Neural progenitor cell (in vitro differentiated cells): ENCODE measurements at regions not wholly inside any gene's neighbourhood (a gene's known extent, or its start where the extent isn't known, plus 50 kb on each side); places are given as distances from the start of the nearest gene placed in this dataset.
"Not testable (repeated sequence)": the region's sequence is repeated elsewhere in the genome, so short reads cannot be mapped to it uniquely, and the experiment has no call there.

ENCODE experiments used
- EZH2 ChIP-seq: fragments of 200-600 bp; sonication (generic); IDR thresholded peaks from 2 replicates; pipeline ENCODE4 v1.6.1; 2017; ENCODE audit warnings: antibody characterized with exemption, mild to moderate bottlenecking, moderate library complexity
- EZH2phosphoT487 ChIP-seq: fragments of 200-600 bp; sonication (generic); IDR thresholded peaks from 2 replicates; pipeline ENCODE4 v1.6.1; 2017; ENCODE audit warnings: antibody characterized with exemption
- TF ChIP-seq, protein P1 (sequence below): fragments of 200-600 bp; sonication (generic); IDR thresholded peaks from 2 replicates; pipeline ENCODE4 v1.5.1; 2017; ENCODE audit warnings: antibody characterized with exemption, mild to moderate bottlenecking

DNA sequence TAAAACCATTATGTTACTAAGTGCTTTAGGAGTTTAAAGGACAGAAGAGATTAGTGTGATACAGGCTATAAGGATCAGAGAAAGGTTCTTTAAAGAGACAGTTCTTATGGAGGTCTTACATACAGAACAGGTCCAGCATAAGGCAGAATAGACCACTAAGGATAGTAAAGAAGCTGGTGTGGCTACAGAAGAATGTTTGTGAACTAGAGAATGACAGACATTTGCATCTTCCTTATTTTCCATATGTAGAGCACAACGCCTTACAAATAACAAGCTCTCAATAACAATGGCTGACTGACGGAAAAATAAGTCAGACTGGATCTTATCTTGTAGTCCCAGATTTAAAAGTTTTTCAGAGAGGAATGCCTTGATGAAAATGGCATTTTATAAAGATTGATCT, 95.6 kb upstream of the NOTCH2NLA start:
- TF ChIP-seq, protein P1, sequence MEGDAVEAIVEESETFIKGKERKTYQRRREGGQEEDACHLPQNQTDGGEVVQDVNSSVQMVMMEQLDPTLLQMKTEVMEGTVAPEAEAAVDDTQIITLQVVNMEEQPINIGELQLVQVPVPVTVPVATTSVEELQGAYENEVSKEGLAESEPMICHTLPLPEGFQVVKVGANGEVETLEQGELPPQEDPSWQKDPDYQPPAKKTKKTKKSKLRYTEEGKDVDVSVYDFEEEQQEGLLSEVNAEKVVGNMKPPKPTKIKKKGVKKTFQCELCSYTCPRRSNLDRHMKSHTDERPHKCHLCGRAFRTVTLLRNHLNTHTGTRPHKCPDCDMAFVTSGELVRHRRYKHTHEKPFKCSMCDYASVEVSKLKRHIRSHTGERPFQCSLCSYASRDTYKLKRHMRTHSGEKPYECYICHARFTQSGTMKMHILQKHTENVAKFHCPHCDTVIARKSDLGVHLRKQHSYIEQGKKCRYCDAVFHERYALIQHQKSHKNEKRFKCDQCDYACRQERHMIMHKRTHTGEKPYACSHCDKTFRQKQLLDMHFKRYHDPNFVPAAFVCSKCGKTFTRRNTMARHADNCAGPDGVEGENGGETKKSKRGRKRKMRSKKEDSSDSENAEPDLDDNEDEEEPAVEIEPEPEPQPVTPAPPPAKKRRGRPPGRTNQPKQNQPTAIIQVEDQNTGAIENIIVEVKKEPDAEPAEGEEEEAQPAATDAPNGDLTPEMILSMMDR: not testable (repeated sequence)
- not testable (repeated sequence) for TF ChIP-seq EZH2, EZH2phosphoT487
